NCI-H526 (cell line): ENCODE measurements at regions not wholly inside any gene's neighbourhood (a gene's known extent, or its start where the extent isn't known, plus 50 kb on each side); places are given as distances from the start of the nearest gene placed in this dataset.

Experiments
- DNase-seq, 2 experiments: peaks; one replicate each; lab custom pipeline; 2025; lab: John Stamatoyannopoulos, UW

GRCh38 chr2:13014783-13015182, 298.0 kb downstream of the TRIB2 start:
- DNase-seq = no peak

DNA sequence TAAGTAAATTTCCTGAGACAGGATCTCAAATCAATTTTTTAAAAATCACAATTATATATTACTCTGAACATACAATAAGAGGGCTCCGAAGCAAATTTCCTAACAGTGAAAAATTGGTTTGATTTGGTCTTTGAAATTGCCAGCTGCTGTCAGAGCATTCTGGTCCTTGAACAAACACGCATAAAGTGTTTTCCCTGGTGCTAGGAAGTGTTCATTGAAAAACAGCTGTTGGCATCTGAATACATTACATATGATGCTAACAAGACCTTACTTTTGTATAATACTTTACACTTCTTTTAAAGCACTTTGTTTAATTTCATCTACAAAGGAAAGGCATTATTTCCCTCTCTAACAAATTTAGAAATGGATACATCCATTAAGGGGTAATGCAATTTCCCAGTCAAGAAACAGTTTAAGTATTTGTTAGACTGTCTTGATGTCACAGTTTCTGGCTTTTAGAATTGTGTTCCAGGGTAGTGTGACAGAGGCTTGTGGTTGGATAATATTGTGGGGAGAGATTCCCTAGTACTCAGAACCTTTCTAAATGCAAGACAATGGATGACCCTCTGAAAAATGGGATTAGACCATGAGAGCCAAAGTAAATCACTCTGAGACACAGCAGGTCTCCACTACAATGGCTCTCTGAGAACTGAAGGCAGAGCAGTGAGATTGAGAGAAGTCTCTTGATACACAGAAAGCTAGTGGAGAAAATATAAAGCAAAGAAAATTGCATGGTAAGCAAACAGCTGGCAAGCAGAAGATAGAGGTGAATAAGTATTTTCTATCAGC, 299.0 kb downstream of the TRIB2 start:
- no peak for DNase-seq

GRCh38 chr2:13018490-13018889, 301.8 kb downstream of the TRIB2 start:
- no peak for DNase-seq

DNA sequence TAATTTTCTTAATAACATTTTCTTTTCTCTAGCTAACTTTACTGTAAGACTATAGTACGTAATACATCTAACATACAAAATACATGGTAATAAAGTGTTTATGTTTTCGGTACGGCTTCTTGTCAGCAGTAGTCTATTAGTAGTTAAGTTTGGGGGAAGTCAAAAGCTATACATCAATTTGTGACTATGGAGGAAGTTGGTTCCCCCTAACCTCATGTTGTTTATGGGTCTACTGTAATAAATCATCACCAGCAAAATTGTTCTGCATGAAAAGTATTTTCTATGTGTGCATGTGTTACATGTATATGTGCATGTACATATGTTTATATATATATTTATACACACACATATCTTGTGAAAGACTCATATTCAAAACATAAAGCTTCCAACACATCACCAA, 303.0 kb downstream of the TRIB2 start:
- DNase-seq = no peak

- DNase-seq = no peak
These were observed 303.7 kb downstream of the TRIB2 start for GRCh38 chr2:13020469-13020868.

DNA sequence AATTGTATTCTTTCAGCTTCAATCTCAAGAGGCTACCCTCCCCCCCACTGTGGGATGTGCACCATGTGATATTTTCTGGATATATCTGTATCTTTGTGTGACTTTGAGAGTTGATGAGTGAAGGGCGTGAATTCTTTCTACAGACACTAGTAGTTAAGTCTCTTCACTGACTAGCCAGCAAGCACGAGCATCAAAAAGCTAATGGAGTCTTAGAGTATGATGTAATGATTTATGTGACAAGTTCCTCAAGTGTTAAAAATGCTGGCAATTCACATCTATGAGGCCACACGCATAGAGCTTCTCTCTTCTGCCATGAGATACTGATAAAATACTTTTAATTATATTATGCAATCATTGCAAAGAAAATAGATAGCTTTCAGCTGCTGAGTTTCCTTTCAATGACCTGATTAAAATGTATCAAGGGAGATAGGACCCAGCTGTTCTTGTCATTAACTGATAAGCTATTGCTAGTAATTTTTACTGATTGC, 304.8 kb downstream of the TRIB2 start:
- no peak for DNase-seq

GRCh38 chr2:13030606-13031005, 313.9 kb downstream of the TRIB2 start:
- no peak for DNase-seq

DNA sequence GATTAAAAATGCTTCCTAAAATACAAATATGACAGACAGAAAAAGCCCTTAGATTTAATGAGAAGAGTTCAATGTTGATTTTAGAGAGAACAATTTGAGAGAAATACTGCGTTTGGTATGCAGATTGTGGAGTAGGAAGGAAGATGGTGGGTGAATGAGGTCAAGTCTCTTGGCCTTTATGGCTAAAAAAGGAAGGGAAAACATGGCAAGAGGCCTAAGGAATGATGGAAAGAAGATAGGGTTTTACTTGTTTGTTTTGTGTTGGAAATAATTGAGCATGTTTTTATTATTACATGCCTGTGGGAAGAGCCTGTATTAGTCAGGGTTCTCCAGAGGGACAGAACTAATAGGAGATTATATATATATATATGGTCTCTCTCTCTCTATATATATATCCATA, 318.1 kb downstream of the TRIB2 start:
- no peak for DNase-seq

- no peak for DNase-seq
These were observed 319.1 kb downstream of the TRIB2 start for GRCh38 chr2:13035866-13036265.

DNA sequence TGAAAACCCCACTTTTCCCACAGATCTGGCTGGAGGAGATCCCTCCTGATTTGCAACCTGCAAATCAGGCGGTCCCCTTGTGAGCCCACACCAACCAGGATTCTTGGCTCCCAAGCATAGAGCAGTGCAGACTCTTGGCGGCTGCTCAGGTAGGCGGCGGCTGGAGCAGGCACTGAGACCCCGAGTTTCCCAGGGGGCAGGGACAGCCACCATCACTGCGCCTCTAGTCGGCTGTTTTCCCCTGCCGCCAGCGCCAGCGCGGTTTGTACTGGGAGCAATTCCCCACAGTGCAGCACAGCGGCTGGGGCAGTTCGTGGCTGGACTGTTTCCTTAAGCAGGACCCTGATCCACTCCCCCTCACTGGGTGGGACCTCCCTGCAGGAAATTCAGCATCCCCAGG, 323.3 kb downstream of the TRIB2 start:
- DNase-seq = no peak

- DNase-seq = peak; percentile 22 to 47
These were observed 329.9 kb downstream of the TRIB2 start for GRCh38 chr2:13046557-13047165.

DNA sequence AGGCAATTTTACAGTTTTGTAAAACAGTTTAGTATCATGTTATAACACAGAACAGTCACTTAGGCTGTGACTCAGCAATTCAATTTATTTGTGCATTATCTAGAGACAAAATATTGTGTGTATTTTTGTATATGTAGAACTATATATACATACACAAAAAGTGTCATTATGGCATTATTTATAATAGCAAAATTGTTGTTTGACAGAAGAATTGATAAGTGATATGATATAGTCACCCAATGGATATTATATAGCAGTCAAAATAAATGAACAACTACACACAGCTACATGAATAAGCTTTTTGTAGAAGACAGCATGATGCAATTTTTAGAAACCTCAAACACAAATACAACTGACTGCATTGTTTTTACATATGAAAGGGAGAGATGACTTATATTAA, 334.0 kb downstream of the TRIB2 start:
- DNase-seq = no peak

DNA sequence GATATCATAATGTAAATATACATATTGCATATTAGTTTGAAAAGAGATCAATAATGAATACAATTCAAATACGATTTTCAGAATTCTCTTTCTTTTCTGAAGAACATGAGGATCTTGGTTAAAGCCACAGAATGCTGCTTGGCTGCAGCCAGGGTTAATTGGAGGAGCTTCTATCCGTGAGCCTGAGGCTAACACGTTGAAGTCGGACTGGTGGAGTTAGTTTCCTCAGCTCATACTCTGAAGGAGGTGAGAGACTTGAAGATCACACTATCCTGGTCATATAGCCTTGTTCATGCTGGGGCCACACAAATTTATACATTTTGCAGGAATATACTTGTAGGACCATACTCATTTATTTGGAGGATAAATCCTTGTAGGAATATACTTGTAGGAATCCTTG, 335.8 kb downstream of the TRIB2 start:
- no peak for DNase-seq

- DNase-seq = peak in 1 of 2 experiments; percentile 51
These were observed 339.6 kb downstream of the TRIB2 start for GRCh38 chr2:13056259-13056843.

DNA sequence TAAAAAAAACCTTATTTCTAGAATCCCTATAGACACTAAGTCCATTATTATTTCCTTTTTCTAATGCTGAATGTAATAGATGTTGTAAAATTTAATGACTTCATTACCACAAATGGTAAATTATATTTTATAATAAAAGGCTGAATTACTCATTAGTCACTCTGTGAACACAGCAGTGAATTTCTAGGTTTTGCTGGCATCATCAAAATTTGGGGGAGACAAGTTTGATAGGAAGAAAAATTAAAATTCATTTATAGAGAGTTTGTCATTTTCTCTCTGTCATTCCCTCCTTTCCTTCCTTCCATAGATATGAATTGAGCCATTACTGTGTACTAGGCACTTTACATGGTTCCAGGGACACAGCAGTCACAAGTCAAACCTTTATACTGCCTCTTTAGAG, 340.9 kb downstream of the TRIB2 start:
- DNase-seq = no peak

GRCh38 chr2:13066676-13067075, 349.9 kb downstream of the TRIB2 start:
- DNase-seq = no peak

DNA sequence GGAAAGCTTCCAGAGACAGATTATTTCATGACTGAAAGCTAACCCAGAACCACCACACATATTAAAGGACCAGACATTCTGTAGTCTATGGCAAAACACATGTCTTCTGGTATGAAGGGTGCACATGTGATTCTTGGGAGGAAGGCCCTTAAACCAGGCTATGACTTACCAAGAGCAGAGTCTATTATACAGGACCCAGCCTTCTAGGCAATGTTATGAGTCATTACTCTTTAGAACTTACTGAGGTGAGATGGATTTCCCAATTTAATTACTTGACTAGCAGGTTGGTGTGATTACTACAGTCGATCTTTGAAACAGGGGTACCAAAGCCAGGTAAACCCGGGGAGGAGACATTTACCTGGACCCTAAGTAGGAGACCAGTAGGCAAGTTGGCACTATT, 350.8 kb downstream of the TRIB2 start:
- DNase-seq = no peak

DNA sequence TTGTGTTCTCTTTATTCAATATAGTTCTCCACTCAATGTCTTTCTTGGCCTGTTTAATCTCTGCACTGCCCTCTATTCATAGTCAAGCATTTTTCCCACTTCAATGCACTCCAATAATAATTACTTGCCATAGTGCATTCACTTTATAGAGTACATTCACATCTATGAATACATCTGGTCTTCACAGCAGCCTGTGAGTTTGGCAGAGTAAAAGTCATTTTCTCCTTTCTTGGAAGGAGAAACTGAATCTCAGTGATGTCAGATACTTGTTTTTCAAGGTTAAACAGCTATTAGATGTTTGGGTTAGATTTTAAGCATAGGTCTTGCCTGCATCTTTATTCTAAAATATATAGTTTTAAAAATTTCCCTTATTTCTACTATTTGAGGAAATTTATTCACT, 373.2 kb downstream of the TRIB2 start:
- no peak for DNase-seq

DNA sequence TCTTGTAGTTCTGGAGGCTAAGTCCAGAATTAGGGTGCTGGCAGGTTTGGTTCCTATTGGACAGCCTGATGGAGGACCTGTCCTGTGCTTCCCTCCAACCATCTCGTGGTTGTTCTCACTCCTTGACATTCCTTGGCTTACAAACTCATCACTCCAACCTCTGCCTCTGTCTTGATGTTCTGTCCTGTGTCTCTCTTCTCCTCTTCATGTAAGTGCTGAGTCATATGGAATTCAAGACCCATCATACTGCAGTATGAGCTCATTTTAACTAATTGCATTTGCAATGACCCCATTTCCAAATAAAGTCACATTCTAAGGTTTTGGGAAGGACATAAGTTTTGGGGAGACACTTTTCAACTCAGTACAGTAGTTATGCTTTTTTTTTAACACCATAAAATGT, 374.7 kb downstream of the TRIB2 start:
- no peak for DNase-seq

GRCh38 chr2:13091861-13092378, 375.2 kb downstream of the TRIB2 start:
- DNase-seq = no peak

DNA sequence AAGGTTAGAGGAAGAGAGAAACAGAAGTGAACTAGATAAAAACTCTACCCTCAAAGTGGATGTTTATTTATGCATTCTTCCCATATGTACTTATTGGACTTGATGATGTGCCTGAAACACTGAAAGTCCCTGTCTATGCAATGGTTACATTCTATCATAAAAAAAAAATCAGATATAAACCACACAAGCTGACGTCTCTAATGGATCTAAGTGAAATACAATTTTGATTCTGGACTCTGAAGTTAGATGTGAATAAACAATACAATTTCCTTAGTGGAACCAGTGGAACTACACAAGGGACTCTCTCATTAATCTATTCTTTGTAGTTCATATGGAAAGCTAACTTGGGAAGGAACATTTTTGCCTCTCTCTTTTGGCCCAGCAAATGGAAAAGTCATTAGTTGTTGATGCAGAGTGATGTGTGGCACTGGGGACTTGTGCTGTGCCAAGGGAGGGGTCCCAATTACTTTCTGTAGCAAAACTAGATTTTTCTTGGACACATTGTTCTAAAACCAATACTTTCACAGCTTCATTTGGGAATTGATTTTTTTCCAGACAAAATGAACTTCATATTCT, 376.8 kb downstream of the TRIB2 start:
- no peak for DNase-seq

DNA sequence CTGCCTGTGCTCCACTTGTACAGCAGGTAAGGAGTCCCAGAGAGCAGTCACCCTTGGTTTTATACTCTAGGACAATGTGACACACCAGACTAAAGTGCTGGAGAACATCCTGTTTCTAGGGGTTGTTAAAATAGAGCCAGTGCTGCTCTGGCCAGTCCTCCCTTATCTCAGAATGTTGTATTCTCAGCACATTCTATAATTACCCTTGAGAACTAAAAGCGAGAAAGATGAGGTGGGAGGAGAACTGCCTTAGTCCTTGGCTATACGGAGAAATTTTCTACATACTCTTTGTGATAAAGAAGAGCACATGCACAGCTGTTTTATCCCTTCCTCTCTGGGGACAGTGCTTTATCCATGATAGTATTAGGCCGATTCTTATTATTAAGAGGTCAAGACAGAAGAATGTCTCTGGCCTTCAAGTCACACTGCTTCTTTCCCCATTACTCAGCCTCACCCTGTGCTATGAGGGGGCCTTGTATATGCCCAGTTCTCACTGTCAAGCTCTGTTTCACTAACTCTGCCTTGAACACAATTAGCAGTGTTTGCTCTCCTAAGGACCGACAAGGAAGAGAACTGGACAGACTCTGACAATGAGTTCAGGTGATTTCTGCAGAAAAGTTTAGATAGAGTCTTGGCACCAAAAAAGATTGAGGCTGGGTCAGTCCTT, 385.8 kb downstream of the TRIB2 start:
- no peak for DNase-seq
